ENCODE measurements at regions not wholly inside any gene's neighbourhood (a gene's known extent, or its start where the extent isn't known, plus 50 kb on each side); places are given as distances from the start of the nearest gene placed in this dataset.

- Histone ChIP-seq H3F3A (ENCODE audit: insufficient read depth, low read length, poor library complexity, severe bottlenecking) (no peaks in the 10 kb centered on the region), H3K27ac (ENCODE audit: low read length) (no peak overlapping the region), H3K4me2 (ENCODE audit: low read length) (no peak overlapping the region), H3K79me2 (replicated peaks; ENCODE audit: insufficient read depth, low read length) (no peaks in the 10 kb centered on the region), H3K4me3 (ENCODE audit: low read length) (no peak overlapping the region), H3K9me3 (ENCODE audit: low read length) (no peaks in the 10 kb centered on the region), H3K9ac (ENCODE audit: low read length) (no peak overlapping the region), H3K9me2 (ENCODE audit: insufficient read depth, low read length) (no peaks in the 10 kb centered on the region), H4K20me1 (ENCODE audit: insufficient read depth) (no peaks in the 10 kb centered on the region), H3K36me3 (ENCODE audit: insufficient read depth, low read length) (no peaks in the 10 kb centered on the region), H2AFZ (ENCODE audit: low read depth, low read length) (no peak overlapping the region), H3K27me3 (ENCODE audit: insufficient read depth, low read depth, low read length) (no peaks in the 10 kb centered on the region)
- no peak for TF ChIP-seq CTCF (IDR thresholded peaks at IDR 0.05; ENCODE audit: poor library complexity, severe bottlenecking)
- TF ChIP-seq EZH2 (IDR thresholded peaks at IDR 0.05; ENCODE audit: borderline replicate concordance, insufficient read depth, low read length, poor library complexity, severe bottlenecking), result no peak
Observed at GRCh38 chr2:35081622-35082015, 1274.0 kb upstream of the CRIM1 start.

GRCh38 chr2:35081001-35081621, 1274.5 kb upstream of the CRIM1 start:
- Histone ChIP-seq H3K4me3 (ENCODE audit: low read length) (no peak overlapping the region), H4K20me1 (ENCODE audit: insufficient read depth) (no peaks in the 10 kb centered on the region), H3K27me3 (ENCODE audit: insufficient read depth, low read depth, low read length) (no peaks in the 10 kb centered on the region), H3K27ac (ENCODE audit: low read length) (no peak overlapping the region), H3K9ac (ENCODE audit: low read length) (no peak overlapping the region), H3K36me3 (ENCODE audit: insufficient read depth, low read length) (no peaks in the 10 kb centered on the region), H3F3A (ENCODE audit: insufficient read depth, low read length, poor library complexity, severe bottlenecking) (no peaks in the 10 kb centered on the region), H3K79me2 (replicated peaks; ENCODE audit: insufficient read depth, low read length) (no peaks in the 10 kb centered on the region), H3K9me2 (ENCODE audit: insufficient read depth, low read length) (no peaks in the 10 kb centered on the region), H2AFZ (ENCODE audit: low read depth, low read length) (no peak overlapping the region), H3K4me2 (ENCODE audit: low read length) (no peak overlapping the region), H3K9me3 (ENCODE audit: low read length) (no peaks in the 10 kb centered on the region)
- TF ChIP-seq REST (IDR thresholded peaks at IDR 0.05; ENCODE audit: borderline replicate concordance) (no peak), SMC3 (conservative IDR thresholded peaks at IDR 0.05; ENCODE audit: poor library complexity) (no peak), POLR2AphosphoS5 (IDR thresholded peaks at IDR 0.05) (no peak), MXI1 (conservative IDR thresholded peaks at IDR 0.05; ENCODE audit: poor library complexity, severe bottlenecking) (no peak), TAF1 (IDR thresholded peaks at IDR 0.05; ENCODE audit: low read depth) (no peak), EZH2 (IDR thresholded peaks at IDR 0.05; ENCODE audit: borderline replicate concordance, insufficient read depth, low read length, poor library complexity, severe bottlenecking) (no peak), CTCF (IDR thresholded peaks at IDR 0.05; ENCODE audit: poor library complexity, severe bottlenecking) (no peak), EP300 (conservative IDR thresholded peaks at IDR 0.05; ENCODE audit: poor library complexity, severe bottlenecking) (no peak)
